Esophagus muscularis mucosa (tissue), 4 donors: ENCODE measurements at regions not wholly inside any gene's neighbourhood (a gene's known extent, or its start where the extent isn't known, plus 50 kb on each side); places are given as distances from the start of the nearest gene placed in this dataset.
"Not testable (repeated sequence)": the region's sequence is repeated elsewhere in the genome, so short reads cannot be mapped to it uniquely, and the experiment has no call there.

Source experiments
- DNase-seq: peaks from one replicate; pipeline ENCODE4 v3.0.0-alpha.2; 2017; ENCODE audit errors: extremely low spot score
- H3K27ac ChIP-seq, 4 donors: fragments of 200-600 bp; sonication (generic); replicated peaks in 1 of 4; 1 replicate in 3 of 4; 2 replicates in 1 of 4; pipeline ENCODE4 v1.5.1; 2016 to 2019; ENCODE audit warnings: mild to moderate bottlenecking in 1 of 4
- H3K27me3 ChIP-seq, 4 donors: fragments of 200-600 bp; sonication (generic); one replicate each; pipeline versions ENCODE4 v1.5.1 to v1.6.0; 2016 to 2019
- H3K36me3 ChIP-seq, 4 donors: fragments of 200-600 bp; sonication (generic); one replicate each; pipeline ENCODE4 v1.5.1; 2016 to 2019
- H3K4me1 ChIP-seq, 4 donors: fragments of 200-600 bp; sonication (generic); one replicate each; pipeline ENCODE4 v1.5.1; 2016 to 2019
- H3K4me3 ChIP-seq, 4 donors: fragments of 200-600 bp; sonication (generic); 1 replicate in 2 of 4; 2 replicates in 2 of 4; pipeline ENCODE4 v1.5.1; 2016 to 2019; ENCODE audit warnings: mild to moderate bottlenecking in 4 of 4, moderate library complexity in 1 of 4
- H3K9me3 ChIP-seq, 4 donors: fragments of 200-600 bp; sonication (generic); 1 replicate in 3 of 4; 2 replicates in 1 of 4; pipeline ENCODE4 v1.5.1; 2016 to 2019
- CTCF ChIP-seq, 3 experiments: fragments of 200-600 bp in 2 of 3; fragments of 450-650 bp in 1 of 3; sonication (generic) in 2 of 3; IDR thresholded peaks; one replicate each; pipeline ENCODE4 v1.5.1; 2017 to 2019; ENCODE audit warnings: antibody characterized with exemption in 3 of 3, mild to moderate bottlenecking in 2 of 3, moderate library complexity in 1 of 3
- EP300 ChIP-seq: sonication (generic); formaldehyde crosslinking; IDR thresholded peaks from one replicate; pipeline ENCODE4 v1.6.1; 2017; ENCODE audit warnings: antibody characterized with exemption
- POLR2A ChIP-seq: fragments of 450-650 bp; IDR thresholded peaks from one replicate; pipeline ENCODE4 v1.6.1; 2017; ENCODE audit warnings: antibody characterized with exemption, moderate library complexity, mild to moderate bottlenecking, low read depth
- POLR2AphosphoS5 ChIP-seq, 2 donors: sonication (generic); formaldehyde crosslinking; IDR thresholded peaks; one replicate each; pipeline ENCODE4 v1.6.1; 2017; ENCODE audit warnings: antibody characterized with exemption in 2 of 2
- WGBS: methylation state at CpG from one replicate; pipeline ENCODE4 v1.1.5; 2018; 5-methylcytosine and 5-hydroxymethylcytosine counted together
- intact Hi-C: fragments of 100-400 bp; cut with DNase I; formaldehyde crosslinking; loops from one replicate; pipeline ENCODE4 v1.15.1; 2023

- H3K27me3 ChIP-seq: peaks cover 0 to 43% (median 0%) of the 10 kb centered on the region in 4 donors
- no peak overlapping the region for H3K4me3 ChIP-seq
- 77% methylated on average over 10 of the region's 10 CpGs for WGBS
- intact Hi-C loops: no loop called here
- no peaks in the 10 kb centered on the region for H3K4me1 ChIP-seq
- peaks cover 0 to 9% (median 4%) of the 10 kb centered on the region in 4 donors for H3K9me3 ChIP-seq
- DNase-seq: no peak
- no peak overlapping the region for H3K27ac ChIP-seq
- H3K36me3 ChIP-seq: no peaks in the 10 kb centered on the region
- TF ChIP-seq POLR2AphosphoS5 (IDR thresholded peaks at IDR 0.05) (no peak), EP300 (no peak), CTCF (IDR thresholded peaks at IDR 0.05) (no peak), POLR2A (no peak)
Observed at GRCh38 chr1:21385022-21385421, 54.9 kb upstream of the NBPF3 start.

- intact Hi-C loops: no loop called here
- 63% methylated on average over 6 of the region's 6 CpGs for WGBS
Observed at GRCh38 chr1:21384620-21385019, 55.3 kb upstream of the NBPF3 start.

GRCh38 chr1:21383785-21384401 lies 56.0 kb upstream of the NBPF3 start:
- Histone ChIP-seq H3K4me3 (no peak overlapping the region), H3K9me3 (peaks cover 0 to 14% (median 6%) of the 10 kb centered on the region in 4 donors), H3K27me3 (peaks cover 0 to 41% (median 0%) of the 10 kb centered on the region in 4 donors), H3K36me3 (no peaks in the 10 kb centered on the region), H3K4me1 (no peaks in the 10 kb centered on the region), H3K27ac (no peak overlapping the region)
- 42% methylated on average over 5 of the region's 5 CpGs for WGBS
- intact Hi-C loops: no loop called here
- DNase-seq: no peak
- no peak for TF ChIP-seq EP300
- no peak for TF ChIP-seq POLR2A
- no peak for TF ChIP-seq CTCF (IDR thresholded peaks at IDR 0.05)
- TF ChIP-seq POLR2AphosphoS5 (IDR thresholded peaks at IDR 0.05): no peak

More at GRCh38 chr1:21384620-21385019, 55.3 kb upstream of the NBPF3 start:
- no peaks in the 10 kb centered on the region for H3K36me3 ChIP-seq
- H3K4me3 ChIP-seq: no peak overlapping the region
- no peak for TF ChIP-seq EP300
- no peak for DNase-seq
- H3K4me1 ChIP-seq: no peaks in the 10 kb centered on the region
- no peak overlapping the region for H3K27ac ChIP-seq
- peaks cover 0 to 41% (median 0%) of the 10 kb centered on the region in 4 donors for H3K27me3 ChIP-seq
- H3K9me3 ChIP-seq: peaks cover 0 to 10% (median 6%) of the 10 kb centered on the region in 4 donors

GRCh38 chr1:21381354-21381753 lies 58.6 kb upstream of the NBPF3 start:
- Histone ChIP-seq H3K4me1 (no peaks in the 10 kb centered on the region), H3K36me3 (no peaks in the 10 kb centered on the region), H3K27ac (no peak overlapping the region), H3K4me3 (no peak overlapping the region), H3K9me3 (peaks cover 0 to 20% (median 6%) of the 10 kb centered on the region in 4 donors), H3K27me3 (peaks cover 0 to 37% (median 0%) of the 10 kb centered on the region in 4 donors)
- no peak for DNase-seq
- TF ChIP-seq CTCF (IDR thresholded peaks at IDR 0.05) (no peak), POLR2AphosphoS5 (IDR thresholded peaks at IDR 0.05) (no peak), EP300 (no peak), POLR2A (no peak)
- WGBS: 74% methylated on average over 3 of the region's 3 CpGs
- intact Hi-C loops: no loop called here

- intact Hi-C loops, DNase-seq, H3K4me1 ChIP-seq, H3K36me3 ChIP-seq, H3K27ac ChIP-seq, H3K4me3 ChIP-seq: not testable (repeated sequence)
- Histone ChIP-seq H3K27me3 (peaks cover 0 to 36% (median 0%) of the 10 kb centered on the region in 4 donors), H3K9me3 (peaks cover 0 to 20% (median 6%) of the 10 kb centered on the region in 4 donors)
- 79% methylated on average over 7 of the region's 7 CpGs for WGBS
Observed at GRCh38 chr1:21380147-21380546, 59.8 kb upstream of the NBPF3 start.

- TF ChIP-seq EP300 (no peak), CTCF (IDR thresholded peaks at IDR 0.05) (no peak), POLR2A (no peak), POLR2AphosphoS5 (IDR thresholded peaks at IDR 0.05) (no peak)
- DNase-seq: no peak
- Histone ChIP-seq H3K4me1 (no peaks in the 10 kb centered on the region), H3K27me3 (peaks cover 0 to 32% (median 0%) of the 10 kb centered on the region in 4 donors), H3K9me3 (peaks cover 0 to 20% (median 6%) of the 10 kb centered on the region in 4 donors), H3K36me3 (no peaks in the 10 kb centered on the region), H3K4me3 (no peak overlapping the region), H3K27ac (no peak overlapping the region)
- intact Hi-C loops: loop anchor here (10.0 kb wide), 1 partner anchor 115 kb away; no protein-coding TSS in a partner anchor
Observed at GRCh38 chr1:21379571-21379970, 60.4 kb upstream of the NBPF3 start.
